A673 (cell line): ENCODE measurements at regions not wholly inside any gene's neighbourhood (a gene's known extent, or its start where the extent isn't known, plus 50 kb on each side); places are given as distances from the start of the nearest gene placed in this dataset.

Source experiments
- BruUV-seq: library from RNA; stranded (reverse); fragments of 400-500 nt; replicated peaks from 2 replicates; lab custom pipeline; 2021; lab: Mats Ljungman, UMichigan
- CTCF ChIA-PET: fragments of 300-600 bp; sonication (Branson Sonifier 250); formaldehyde crosslinking; loops from one replicate; lab custom pipeline; 2022; ENCODE audit warnings: antibody characterized with exemption; lab: Charles Lee
- POLR2A ChIA-PET: fragments of 300-600 bp; sonication (Branson Sonifier 250); formaldehyde crosslinking; loops from one replicate; lab custom pipeline; 2022; ENCODE audit warnings: antibody characterized with exemption; ENCODE audit not compliant: low non-redundant PET; lab: Charles Lee
- DNase-seq: peaks from one replicate; pipeline ENCODE4 v3.0.0-alpha.2; 2015; ENCODE audit warnings: low spot score
- H3K27ac ChIP-seq: fragments of 200-600 bp; sonication (generic); 2 replicates; pipeline ENCODE4 v1.5.1; 2016; ENCODE audit warnings: mixed run types, low read depth, mild to moderate bottlenecking, mixed read lengths, antibody characterized with exemption, low read length; ENCODE audit not compliant: poor library complexity, severe bottlenecking
- H3K27me3 ChIP-seq: fragments of 200-600 bp; sonication (generic); replicated peaks from 2 replicates; pipeline ENCODE4 v1.6.1; 2017; ENCODE audit warnings: mixed run types, low read depth, mild to moderate bottlenecking, mixed read lengths, antibody characterized with exemption, low read length; ENCODE audit not compliant: insufficient read depth, poor library complexity
- H3K36me3 ChIP-seq: fragments of 200-600 bp; sonication (generic); 2 replicates; pipeline ENCODE4 v1.6.1; 2016; ENCODE audit warnings: mixed run types, mild to moderate bottlenecking, mixed read lengths, antibody characterized with exemption, low read length; ENCODE audit not compliant: insufficient read depth, poor library complexity, severe bottlenecking
- H3K4me1 ChIP-seq: fragments of 200-600 bp; sonication (generic); 2 replicates; pipeline ENCODE4 v1.6.1; 2017; ENCODE audit warnings: mixed run types, mild to moderate bottlenecking, mixed read lengths, antibody characterized with exemption, low read length; ENCODE audit not compliant: insufficient read depth, poor library complexity, severe bottlenecking
- H3K4me3 ChIP-seq: fragments of 200-600 bp; sonication (generic); 2 replicates; pipeline ENCODE4 v1.5.1; 2016; ENCODE audit warnings: low read depth, mixed run types, mild to moderate bottlenecking, mixed read lengths, low read length; ENCODE audit not compliant: poor library complexity, severe bottlenecking
- H3K9me3 ChIP-seq: fragments of 200-600 bp; sonication (generic); 2 replicates; pipeline ENCODE4 v1.6.1; 2016; ENCODE audit warnings: mixed run types, low read depth, mild to moderate bottlenecking, mixed read lengths, antibody characterized with exemption, low read length; ENCODE audit not compliant: poor library complexity, severe bottlenecking
- CTCF ChIP-seq: fragments of 300-800, 200-600 bp; sonication (generic); conservative IDR thresholded peaks from 2 replicates; pipeline ENCODE4 v1.5.1; 2017; ENCODE audit warnings: low read depth, mild to moderate bottlenecking, antibody characterized with exemption, low read length, moderate library complexity, mixed read lengths
- EZH2 ChIP-seq: fragments of 200-600 bp; sonication (generic); IDR thresholded peaks from 2 replicates; pipeline ENCODE4 v1.6.1; 2017; ENCODE audit warnings: borderline replicate concordance, low read depth, mild to moderate bottlenecking, mixed read lengths, antibody characterized with exemption, low read length; ENCODE audit not compliant: poor library complexity, severe bottlenecking
- intact Hi-C: fragments of 100-400 bp; cut with micrococcal nuclease; formaldehyde crosslinking; loops from one replicate; pipeline ENCODE4 v1.10.0; 2022; ENCODE audit not compliant: unreplicated experiment

- CTCF ChIA-PET: no interaction called here
- Histone ChIP-seq H3K9me3 (no peaks in the 10 kb centered on the region), H3K36me3 (no peaks in the 10 kb centered on the region), H3K27me3 (peaks cover 5% of the 10 kb centered on the region), H3K27ac (no peak overlapping the region), H3K4me3 (no peak overlapping the region), H3K4me1 (no peaks in the 10 kb centered on the region)
- no peak for DNase-seq
- no TSS peak for BruUV-seq
- POLR2A ChIA-PET: no interaction called here
- intact Hi-C loops: no loop called here
- TF ChIP-seq CTCF: no peak
- no peak for TF ChIP-seq EZH2
These were observed 313.0 kb upstream of the PLXNA2 start for GRCh38 chr1:208557046-208557722.

GRCh38 chr1:208557723-208558094, 313.5 kb upstream of the PLXNA2 start:
- Histone ChIP-seq H3K36me3 (no peaks in the 10 kb centered on the region), H3K9me3 (no peaks in the 10 kb centered on the region), H3K27me3 (peaks cover 5% of the 10 kb centered on the region), H3K4me1 (no peaks in the 10 kb centered on the region), H3K27ac (no peak overlapping the region), H3K4me3 (no peak overlapping the region)
- intact Hi-C loops: no loop called here
- TF ChIP-seq EZH2: no peak
- TF ChIP-seq CTCF: no peak
- no TSS peak for BruUV-seq
- DNase-seq: no peak
- POLR2A ChIA-PET: no interaction called here
- CTCF ChIA-PET: no interaction called here

GRCh38 chr1:208559597-208560329, 315.6 kb upstream of the PLXNA2 start:
- intact Hi-C loops: no loop called here
- Histone ChIP-seq H3K36me3 (no peaks in the 10 kb centered on the region), H3K4me1 (no peaks in the 10 kb centered on the region), H3K27me3 (peaks cover 5% of the 10 kb centered on the region), H3K4me3 (no peak overlapping the region), H3K9me3 (no peaks in the 10 kb centered on the region), H3K27ac (no peak overlapping the region)
- TF ChIP-seq CTCF (no peak), EZH2 (no peak)
- POLR2A ChIA-PET: no interaction called here
- DNase-seq: no peak
- no TSS peak for BruUV-seq
- CTCF ChIA-PET: no interaction called here
